H1 (cell line): ENCODE measurements at regions not wholly inside any gene's neighbourhood (a gene's known extent, or its start where the extent isn't known, plus 50 kb on each side); places are given as distances from the start of the nearest gene placed in this dataset.

Experiments used
- USF2 ChIP-seq: IDR thresholded peaks from 2 replicates; pipeline ENCODE4 v1.6.1; 2011; ENCODE audit warnings: low read length, improper control_type of control experiment

- no peak for TF ChIP-seq USF2
- TF ChIP-seq, all 59 proteins: peak for 0
Measured at GRCh38 chr10:9645928-9646600, 1371.6 kb upstream of the CELF2 start (continued).
